ENCODE measurements at regions not wholly inside any gene's neighbourhood (a gene's known extent, or its start where the extent isn't known, plus 50 kb on each side); places are given as distances from the start of the nearest gene placed in this dataset.

DNA sequence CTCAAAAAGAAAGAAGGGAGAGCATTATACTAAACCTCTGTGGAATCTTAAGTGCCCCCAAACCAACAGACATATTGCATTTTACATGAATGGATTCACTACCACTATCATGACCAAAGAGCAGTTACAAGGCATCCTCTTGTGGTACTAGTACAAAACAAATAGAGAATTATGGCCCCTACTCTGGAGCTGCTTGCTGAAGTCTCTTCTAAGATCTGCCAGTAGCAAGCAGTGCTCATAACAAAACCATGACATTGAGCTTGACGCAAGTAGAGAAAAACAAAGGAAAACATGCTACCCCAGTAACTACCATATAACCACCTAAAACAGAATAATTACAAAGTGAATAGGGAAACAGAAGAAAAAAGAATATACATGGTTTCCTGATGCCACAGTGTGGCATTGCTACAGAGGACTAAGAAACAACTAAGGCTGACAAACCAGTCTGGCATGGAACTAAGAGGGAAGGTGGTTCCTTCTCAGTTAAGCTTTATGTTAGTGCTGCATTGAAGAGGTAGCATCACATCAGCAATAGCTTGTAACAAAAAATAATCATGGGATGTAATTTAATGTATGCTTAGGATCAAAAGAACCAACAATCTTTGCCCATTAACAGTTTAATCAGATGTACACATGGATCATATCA, 150.2 kb upstream of the AGR3 start:
- TF ChIP-seq, protein P1, sequence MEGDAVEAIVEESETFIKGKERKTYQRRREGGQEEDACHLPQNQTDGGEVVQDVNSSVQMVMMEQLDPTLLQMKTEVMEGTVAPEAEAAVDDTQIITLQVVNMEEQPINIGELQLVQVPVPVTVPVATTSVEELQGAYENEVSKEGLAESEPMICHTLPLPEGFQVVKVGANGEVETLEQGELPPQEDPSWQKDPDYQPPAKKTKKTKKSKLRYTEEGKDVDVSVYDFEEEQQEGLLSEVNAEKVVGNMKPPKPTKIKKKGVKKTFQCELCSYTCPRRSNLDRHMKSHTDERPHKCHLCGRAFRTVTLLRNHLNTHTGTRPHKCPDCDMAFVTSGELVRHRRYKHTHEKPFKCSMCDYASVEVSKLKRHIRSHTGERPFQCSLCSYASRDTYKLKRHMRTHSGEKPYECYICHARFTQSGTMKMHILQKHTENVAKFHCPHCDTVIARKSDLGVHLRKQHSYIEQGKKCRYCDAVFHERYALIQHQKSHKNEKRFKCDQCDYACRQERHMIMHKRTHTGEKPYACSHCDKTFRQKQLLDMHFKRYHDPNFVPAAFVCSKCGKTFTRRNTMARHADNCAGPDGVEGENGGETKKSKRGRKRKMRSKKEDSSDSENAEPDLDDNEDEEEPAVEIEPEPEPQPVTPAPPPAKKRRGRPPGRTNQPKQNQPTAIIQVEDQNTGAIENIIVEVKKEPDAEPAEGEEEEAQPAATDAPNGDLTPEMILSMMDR (IDR thresholded peaks at IDR 0.05; ENCODE audit: insufficient read depth, low read length, poor library complexity, severe bottlenecking): no peak
- TF ChIP-seq EZH2phosphoT487 (conservative IDR thresholded peaks at IDR 0.05; ENCODE audit: low read length): no peak
